ENCODE measurements at regions not wholly inside any gene's neighbourhood (a gene's known extent, or its start where the extent isn't known, plus 50 kb on each side); places are given as distances from the start of the nearest gene placed in this dataset.

GRCh38 chr1:219308367-219308766 is 134.7 kb downstream of the LYPLAL1 start:
- Mint-ChIP-seq H3K4me3 (no peak overlapping the region), H3K9me3 (peaks cover 5% of the 10 kb centered on the region), H3K27me3 (no peaks in the 10 kb centered on the region), H3K36me3 (no peaks in the 10 kb centered on the region), H3K4me1 (ENCODE audit: low read depth) (no peaks in the 10 kb centered on the region), H3K27ac (no peak overlapping the region)
- ChIA-PET CTCF (no interaction called here), POLR2A (no interaction called here)
- intact Hi-C loops (cut with micrococcal nuclease), result no loop called here
- no peak for DNase-seq

GRCh38 chr1:219304227-219305226 is 130.8 kb downstream of the LYPLAL1 start:
- DNase-seq, result no peak
- peaks cover 5% of the 10 kb centered on the region for H3K9me3 Mint-ChIP-seq
- ChIA-PET POLR2A (no interaction called here), CTCF (no interaction called here)
- no peaks in the 10 kb centered on the region for H3K4me1 Mint-ChIP-seq (ENCODE audit: low read depth)
- no peaks in the 10 kb centered on the region for H3K27me3 Mint-ChIP-seq
- no peak overlapping the region for H3K27ac Mint-ChIP-seq
- no peak overlapping the region for H3K4me3 Mint-ChIP-seq
- intact Hi-C loops (cut with micrococcal nuclease), result no loop called here
- no peaks in the 10 kb centered on the region for H3K36me3 Mint-ChIP-seq

- DNase-seq, result no peak
- POLR2A ChIA-PET, result no interaction called here
- Mint-ChIP-seq H3K27me3 (no peaks in the 10 kb centered on the region), H3K4me1 (ENCODE audit: low read depth) (no peaks in the 10 kb centered on the region), H3K36me3 (no peaks in the 10 kb centered on the region), H3K9me3 (peaks cover under 1% of the 10 kb centered on the region), H3K4me3 (no peak overlapping the region), H3K27ac (no peak overlapping the region)
- intact Hi-C loops (cut with micrococcal nuclease), result no loop called here
- CTCF ChIA-PET, result no interaction called here
Measured at GRCh38 chr1:219302697-219303096, 129.0 kb downstream of the LYPLAL1 start.

GRCh38 chr1:219299420-219299819 is 125.7 kb downstream of the LYPLAL1 start:
- Mint-ChIP-seq H3K27me3 (no peaks in the 10 kb centered on the region), H3K4me1 (ENCODE audit: low read depth) (no peaks in the 10 kb centered on the region), H3K4me3 (no peak overlapping the region), H3K36me3 (no peaks in the 10 kb centered on the region), H3K9me3 (no peaks in the 10 kb centered on the region), H3K27ac (no peak overlapping the region)
- POLR2A ChIA-PET, result no interaction called here
- intact Hi-C loops (cut with micrococcal nuclease), result no loop called here
- DNase-seq, result no peak
- CTCF ChIA-PET, result no interaction called here

GRCh38 chr1:219298571-219299148 is 125.0 kb downstream of the LYPLAL1 start:
- no peaks in the 10 kb centered on the region for H3K27me3 Mint-ChIP-seq
- no peaks in the 10 kb centered on the region for H3K9me3 Mint-ChIP-seq
- H3K4me1 Mint-ChIP-seq (ENCODE audit: low read depth), result no peaks in the 10 kb centered on the region
- H3K4me3 Mint-ChIP-seq, result no peak overlapping the region
- intact Hi-C loops (cut with micrococcal nuclease), result no loop called here
- H3K36me3 Mint-ChIP-seq, result no peaks in the 10 kb centered on the region
- POLR2A ChIA-PET, result no interaction called here
- no peak for DNase-seq
- CTCF ChIA-PET, result no interaction called here
- no peak overlapping the region for H3K27ac Mint-ChIP-seq

- Mint-ChIP-seq H3K27me3 (no peaks in the 10 kb centered on the region), H3K4me3 (no peak overlapping the region), H3K4me1 (ENCODE audit: low read depth) (no peaks in the 10 kb centered on the region), H3K27ac (no peak overlapping the region), H3K36me3 (no peaks in the 10 kb centered on the region), H3K9me3 (no peaks in the 10 kb centered on the region)
- POLR2A ChIA-PET, result no interaction called here
- DNase-seq, result no peak
- CTCF ChIA-PET, result no interaction called here
- intact Hi-C loops (cut with micrococcal nuclease), result no loop called here
Measured at GRCh38 chr1:219296430-219297355, 123.0 kb downstream of the LYPLAL1 start.

- DNase-seq, result no peak
- Mint-ChIP-seq H3K27ac (no peak overlapping the region), H3K9me3 (no peaks in the 10 kb centered on the region), H3K36me3 (no peaks in the 10 kb centered on the region), H3K27me3 (no peaks in the 10 kb centered on the region), H3K4me1 (ENCODE audit: low read depth) (no peaks in the 10 kb centered on the region), H3K4me3 (no peak overlapping the region)
- POLR2A ChIA-PET, result no interaction called here
- intact Hi-C loops (cut with micrococcal nuclease), result no loop called here
- CTCF ChIA-PET, result no interaction called here
Measured at GRCh38 chr1:219294251-219294650, 120.6 kb downstream of the LYPLAL1 start.

GRCh38 chr1:219293410-219293809 is 119.7 kb downstream of the LYPLAL1 start:
- POLR2A ChIA-PET, result no interaction called here
- Mint-ChIP-seq H3K4me3 (no peak overlapping the region), H3K27me3 (no peaks in the 10 kb centered on the region), H3K9me3 (no peaks in the 10 kb centered on the region), H3K36me3 (no peaks in the 10 kb centered on the region), H3K4me1 (ENCODE audit: low read depth) (no peaks in the 10 kb centered on the region), H3K27ac (no peak overlapping the region)
- DNase-seq, result no peak
- intact Hi-C loops (cut with micrococcal nuclease), result no loop called here
- CTCF ChIA-PET, result no interaction called here

GRCh38 chr1:219292999-219293398 is 119.3 kb downstream of the LYPLAL1 start:
- no peak overlapping the region for H3K27ac Mint-ChIP-seq
- H3K4me3 Mint-ChIP-seq, result no peak overlapping the region
- intact Hi-C loops (cut with micrococcal nuclease), result no loop called here
- POLR2A ChIA-PET, result no interaction called here
- CTCF ChIA-PET, result no interaction called here
- no peaks in the 10 kb centered on the region for H3K36me3 Mint-ChIP-seq
- DNase-seq, result no peak
- no peaks in the 10 kb centered on the region for H3K4me1 Mint-ChIP-seq (ENCODE audit: low read depth)
- no peaks in the 10 kb centered on the region for H3K27me3 Mint-ChIP-seq
- H3K9me3 Mint-ChIP-seq, result no peaks in the 10 kb centered on the region

- Mint-ChIP-seq H3K4me1 (ENCODE audit: low read depth) (no peaks in the 10 kb centered on the region), H3K27ac (no peak overlapping the region), H3K4me3 (no peak overlapping the region), H3K36me3 (no peaks in the 10 kb centered on the region), H3K27me3 (no peaks in the 10 kb centered on the region), H3K9me3 (no peaks in the 10 kb centered on the region)
- ChIA-PET POLR2A (no interaction called here), CTCF (no interaction called here)
- intact Hi-C loops (cut with micrococcal nuclease), result no loop called here
- DNase-seq, result no peak
Measured at GRCh38 chr1:219292341-219292740, 118.7 kb downstream of the LYPLAL1 start.

GRCh38 chr1:219289171-219289570 is 115.5 kb downstream of the LYPLAL1 start:
- Mint-ChIP-seq H3K4me1 (ENCODE audit: low read depth) (no peaks in the 10 kb centered on the region), H3K4me3 (no peak overlapping the region), H3K36me3 (no peaks in the 10 kb centered on the region), H3K9me3 (no peaks in the 10 kb centered on the region), H3K27ac (no peak overlapping the region), H3K27me3 (no peaks in the 10 kb centered on the region)
- ChIA-PET CTCF (no interaction called here), POLR2A (no interaction called here)
- DNase-seq, result no peak
- intact Hi-C loops (cut with micrococcal nuclease), result no loop called here

- Mint-ChIP-seq H3K27ac (no peak overlapping the region), H3K4me3 (no peak overlapping the region), H3K36me3 (no peaks in the 10 kb centered on the region), H3K9me3 (no peaks in the 10 kb centered on the region), H3K4me1 (ENCODE audit: low read depth) (no peaks in the 10 kb centered on the region), H3K27me3 (no peaks in the 10 kb centered on the region)
- CTCF ChIA-PET, result no interaction called here
- no peak for DNase-seq
- intact Hi-C loops (cut with micrococcal nuclease), result no loop called here
- POLR2A ChIA-PET, result no interaction called here
Measured at GRCh38 chr1:219283541-219283940, 109.9 kb downstream of the LYPLAL1 start.
